Stimulated activated CD4-positive, alpha-beta T cell treated with anti-CD3 and anti-CD28 coated beads, Interleukin-15, amount 100 ng/mL, for 24 hours (primary cell): ENCODE measurements at regions not wholly inside any gene's neighbourhood (a gene's known extent, or its start where the extent isn't known, plus 50 kb on each side); places are given as distances from the start of the nearest gene placed in this dataset.

Experiments used
- DNase-seq: peaks from one replicate; pipeline ENCODE4 v3.0.0-alpha.2; 2020

- DNase-seq = no peak
Measured at GRCh38 chr18:43578211-43578610, 300.9 kb upstream of the SYT4 start.

- no peak for DNase-seq
Measured at GRCh38 chr18:43578706-43579105, 301.4 kb upstream of the SYT4 start.

DNA sequence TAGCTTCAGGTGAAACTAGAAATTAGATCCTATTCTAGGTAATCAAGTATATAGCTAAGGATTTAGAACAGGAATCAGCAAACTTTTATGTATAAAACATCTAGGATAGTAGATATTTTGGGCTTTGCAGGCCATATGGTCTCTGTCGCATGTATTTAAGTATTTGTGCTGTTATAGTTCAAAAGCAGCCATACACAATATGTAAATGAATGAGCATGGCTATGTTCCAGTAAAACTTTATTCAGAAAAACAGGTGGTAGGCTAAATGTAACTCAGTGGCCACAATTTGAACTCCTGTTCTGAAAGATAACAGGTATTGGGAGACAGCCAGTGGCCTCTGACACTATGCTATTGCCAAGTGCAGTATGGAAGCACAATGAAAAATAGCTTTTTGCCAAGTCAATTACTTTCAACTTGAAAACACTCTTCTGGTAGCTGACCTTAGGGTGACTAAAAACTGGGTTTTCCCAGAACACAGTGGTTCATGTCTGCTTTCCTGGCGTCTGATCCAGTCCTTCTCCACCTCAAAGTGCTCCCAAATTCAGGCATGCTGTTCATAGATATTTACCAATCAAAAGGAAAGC, 304.7 kb upstream of the SYT4 start:
- DNase-seq = no peak

DNA sequence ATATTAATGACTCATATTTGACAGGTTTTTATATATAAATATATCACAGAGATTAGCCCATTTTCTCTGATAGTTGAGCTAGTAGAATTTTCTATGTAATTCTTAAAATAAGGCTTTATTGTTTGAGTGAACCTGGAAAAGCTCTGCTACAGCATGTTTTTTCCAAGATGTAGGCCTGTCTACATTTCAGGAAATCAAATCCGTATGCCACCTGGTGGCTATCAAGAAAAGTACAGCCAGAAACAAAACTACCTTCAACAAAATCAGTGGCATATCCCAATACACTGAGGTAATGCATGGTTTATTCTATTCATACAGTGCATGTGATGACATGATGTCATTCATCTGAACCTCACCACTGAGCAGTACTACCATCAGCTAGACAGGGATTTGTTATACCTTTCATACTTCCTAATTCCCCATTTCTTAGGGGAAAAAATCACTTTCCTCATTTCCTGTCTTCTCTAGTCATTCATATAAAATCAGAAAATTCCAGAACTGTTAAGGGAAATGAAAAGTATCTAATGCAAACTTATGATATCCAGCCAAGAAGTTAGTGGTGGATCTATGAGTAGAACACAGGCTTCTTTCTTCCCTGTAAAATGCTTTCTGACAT, 310.4 kb upstream of the SYT4 start:
- no peak for DNase-seq

GRCh38 chr18:43588838-43589237, 311.5 kb upstream of the SYT4 start:
- no peak for DNase-seq

DNA sequence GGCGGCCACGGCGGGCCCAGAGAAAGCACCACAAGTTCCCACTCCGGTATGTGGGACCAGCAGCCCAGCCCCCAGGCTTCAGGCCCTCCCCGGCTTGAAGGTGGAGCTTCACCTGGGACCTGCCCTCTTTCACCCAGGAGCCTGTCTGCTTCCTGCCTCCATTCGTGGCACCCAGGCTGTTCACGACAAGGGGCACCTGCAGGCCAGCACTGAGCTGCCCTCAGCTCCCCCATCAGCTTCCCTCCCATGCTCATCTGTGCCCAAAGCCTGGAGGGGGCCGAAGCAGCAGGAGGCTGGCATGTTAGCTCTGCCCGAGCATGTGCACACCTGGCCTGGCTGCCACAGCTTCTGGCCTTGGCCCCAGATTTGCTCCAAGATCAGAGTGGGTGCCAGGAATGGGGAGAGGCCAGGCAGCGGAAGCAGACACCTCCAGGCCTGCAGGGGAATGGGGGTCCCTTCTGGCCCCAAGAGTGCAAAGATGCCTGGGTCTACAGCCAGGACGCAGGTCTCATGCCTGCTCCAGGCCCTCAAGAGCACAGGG, 312.4 kb upstream of the SYT4 start:
- no peak for DNase-seq

GRCh38 chr18:43590182-43590903, 313.1 kb upstream of the SYT4 start:
- no peak for DNase-seq

GRCh38 chr18:43592269-43592668, 315.0 kb upstream of the SYT4 start:
- no peak for DNase-seq

GRCh38 chr18:43596105-43596712, 318.9 kb upstream of the SYT4 start:
- DNase-seq = no peak

- DNase-seq = no peak
Measured at GRCh38 chr18:43601432-43601831, 324.1 kb upstream of the SYT4 start.

GRCh38 chr18:43605224-43605623, 327.9 kb upstream of the SYT4 start:
- DNase-seq = no peak

DNA sequence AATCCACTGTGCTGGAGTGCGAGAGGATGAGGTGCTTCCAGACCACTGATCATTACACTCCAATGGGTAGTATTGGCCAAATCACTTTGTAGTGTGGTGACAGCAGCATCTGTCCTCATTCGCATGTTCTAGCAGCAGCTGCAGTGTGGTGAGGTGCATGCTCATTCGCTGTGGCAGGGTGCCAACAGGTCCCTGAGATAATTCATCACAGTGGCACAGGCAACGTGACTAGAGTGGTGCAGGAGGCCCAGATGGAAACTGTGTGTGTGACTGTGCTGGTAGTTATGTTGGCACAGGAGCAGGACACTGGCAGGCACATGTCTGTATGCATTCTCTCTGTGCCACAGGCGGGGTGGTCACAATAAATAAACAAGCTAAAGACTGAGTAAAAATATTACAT, 329.5 kb upstream of the SYT4 start:
- DNase-seq = no peak

- DNase-seq = no peak
Measured at GRCh38 chr18:43620936-43621335, 343.6 kb upstream of the SYT4 start.

DNA sequence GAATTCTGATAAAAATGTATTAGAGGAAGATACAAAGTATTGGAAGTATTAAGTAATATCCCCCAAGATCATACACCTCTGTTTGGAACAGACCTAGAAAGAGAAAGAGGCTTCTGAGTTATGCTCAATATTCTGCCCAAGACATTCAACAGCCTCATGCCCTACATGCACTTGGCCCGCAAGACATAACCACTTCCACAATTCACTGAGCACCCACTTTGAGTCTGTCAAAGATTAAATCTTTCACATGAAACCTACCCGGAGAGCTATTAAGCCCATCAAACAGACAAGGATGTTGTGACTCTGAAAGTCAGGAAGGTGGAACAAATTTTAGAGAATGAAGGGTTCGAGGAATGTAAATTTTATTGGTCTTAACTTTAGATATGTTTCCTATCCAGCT, 344.7 kb upstream of the SYT4 start:
- DNase-seq = no peak

- no peak for DNase-seq
Measured at GRCh38 chr18:43625582-43625981, 348.3 kb upstream of the SYT4 start.

DNA sequence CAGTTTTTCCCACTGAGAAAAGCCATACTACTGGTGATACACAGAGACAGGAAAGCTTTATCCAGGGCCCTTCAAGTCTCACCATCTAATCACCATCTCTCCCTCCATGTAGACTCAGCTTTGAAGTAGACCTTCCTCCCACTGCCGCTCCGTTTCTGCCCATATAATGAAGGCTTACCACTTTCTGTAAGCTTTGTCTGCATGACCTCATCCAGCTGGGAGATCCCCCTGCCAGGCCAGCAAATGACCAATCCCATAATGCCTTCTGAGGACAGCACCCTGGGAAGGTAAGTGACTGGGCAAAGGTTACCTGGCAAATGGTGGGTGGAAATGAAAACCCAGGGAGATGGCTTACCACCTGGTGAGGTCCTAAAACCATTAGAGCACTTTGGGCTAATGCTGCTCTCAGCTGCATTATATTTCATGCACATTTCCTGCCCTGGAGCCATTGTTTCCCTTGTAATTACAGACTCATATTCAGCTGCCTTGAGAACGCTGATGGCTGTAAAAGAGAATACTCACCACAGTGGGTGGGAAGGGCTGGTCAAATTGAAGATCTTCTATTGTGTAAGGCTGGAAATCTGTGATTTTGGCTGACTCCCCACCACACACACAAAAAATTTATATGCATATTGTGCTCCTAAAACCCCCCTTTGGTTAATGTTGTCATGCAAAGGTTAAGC, 350.7 kb upstream of the SYT4 start:
- no peak for DNase-seq

- DNase-seq = no peak
Measured at GRCh38 chr18:43634994-43635393, 357.7 kb upstream of the SYT4 start.

DNA sequence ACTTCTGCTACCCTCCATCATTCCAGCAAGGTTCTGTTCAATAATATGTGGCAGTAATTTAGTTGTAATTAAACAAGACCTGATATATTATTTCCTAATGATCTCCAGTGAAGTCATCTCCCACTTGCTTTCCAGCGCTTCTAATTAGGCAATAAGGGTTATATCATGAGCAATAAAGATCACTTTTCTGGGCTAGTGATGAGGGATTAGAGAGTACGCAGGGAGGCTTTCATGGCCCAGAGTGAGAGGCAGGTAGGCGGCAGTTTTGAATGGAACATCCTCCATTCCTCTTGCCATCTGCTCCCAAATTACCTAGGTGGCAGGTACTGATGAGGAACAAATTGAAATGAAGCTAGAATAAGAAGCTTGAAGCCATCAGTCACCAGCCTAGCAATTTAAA, 358.1 kb upstream of the SYT4 start:
- DNase-seq = no peak

GRCh38 chr18:43642727-43643330, 365.5 kb upstream of the SYT4 start:
- DNase-seq = no peak

GRCh38 chr18:43648002-43648401, 370.7 kb upstream of the SYT4 start:
- no peak for DNase-seq

GRCh38 chr18:43649649-43650357, 372.5 kb upstream of the SYT4 start:
- no peak for DNase-seq

- DNase-seq = no peak
Measured at GRCh38 chr18:43650426-43650825, 373.1 kb upstream of the SYT4 start.
